ENCODE measurements at regions not wholly inside any gene's neighbourhood (a gene's known extent, or its start where the extent isn't known, plus 50 kb on each side); places are given as distances from the start of the nearest gene placed in this dataset.

GRCh38 chr10:125233726-125234125, 73.4 kb upstream of the CTBP2 start:
- TF ChIP-seq CTCF (conservative IDR thresholded peaks at IDR 0.05; ENCODE audit: low read length), result no peak
- no peak for TF ChIP-seq EZH2phosphoT487 (IDR thresholded peaks at IDR 0.05; ENCODE audit: borderline replicate concordance, low read depth, low read length)

Data from OCI-LY7 (cell line).